G401 (cell line): ENCODE measurements at regions not wholly inside any gene's neighbourhood (a gene's known extent, or its start where the extent isn't known, plus 50 kb on each side); places are given as distances from the start of the nearest gene placed in this dataset.
"Not testable (repeated sequence)": the region's sequence is repeated elsewhere in the genome, so short reads cannot be mapped to it uniquely, and the experiment has no call there.

Experiments used
- DNase-seq: peaks from one replicate; pipeline ENCODE4 v3.0.0-alpha.2; 2015; ENCODE audit warnings: low spot score
- in situ Hi-C: cut with HindIII; loops from 2 replicates; pipeline ENCODE4 v1.10.0; 2016; ENCODE audit warnings: low sequenced_read_pairs, mixed read lengths

DNA sequence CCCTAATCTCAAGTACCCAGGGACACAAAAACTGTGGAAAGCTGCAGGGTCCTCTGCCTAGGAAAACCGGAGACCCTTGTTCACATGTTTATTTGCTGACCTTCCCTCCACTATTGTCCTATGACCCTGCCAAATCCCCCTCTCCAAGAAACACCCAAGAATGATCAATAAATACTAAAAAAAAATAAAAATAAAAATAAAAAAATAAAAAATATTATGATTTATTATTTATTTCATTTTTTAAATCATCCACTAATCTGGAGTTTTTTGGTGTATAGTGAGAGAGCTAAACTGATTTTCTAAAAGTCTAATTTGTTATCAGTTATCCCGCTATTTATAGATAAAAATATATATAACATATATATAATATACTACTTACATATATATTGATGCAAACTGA is 360.6 kb downstream of the ZBBX start:
- DNase-seq, in situ Hi-C loops: not testable (repeated sequence)

DNA sequence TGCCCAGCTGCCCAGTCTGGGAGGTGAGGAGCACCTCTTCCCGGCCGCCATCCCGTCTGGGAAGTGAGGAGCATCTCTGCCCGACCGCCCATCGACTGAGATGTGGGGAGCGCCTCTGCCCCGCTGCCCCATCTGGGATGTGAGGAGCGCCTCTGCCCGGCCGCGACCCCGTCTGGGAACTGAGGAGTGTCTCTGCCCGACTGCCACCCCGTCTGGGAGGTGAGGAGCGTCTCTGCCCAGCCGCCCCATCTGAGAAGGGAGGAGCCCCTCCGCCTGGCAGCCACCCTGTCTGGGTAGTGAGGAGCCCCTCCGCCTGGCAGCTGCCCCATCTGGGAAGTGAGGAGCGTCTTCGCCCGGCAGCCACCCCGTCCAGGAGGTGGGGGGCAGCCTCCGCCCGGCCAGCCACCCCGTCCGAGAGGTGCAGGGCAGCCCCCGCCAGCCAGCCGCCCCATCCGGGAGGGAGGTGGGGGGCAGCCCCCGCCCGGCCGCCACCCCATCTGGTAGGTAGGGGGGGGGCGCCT is 361.4 kb downstream of the ZBBX start:
- in situ Hi-C loops, DNase-seq: not testable (repeated sequence)

DNA sequence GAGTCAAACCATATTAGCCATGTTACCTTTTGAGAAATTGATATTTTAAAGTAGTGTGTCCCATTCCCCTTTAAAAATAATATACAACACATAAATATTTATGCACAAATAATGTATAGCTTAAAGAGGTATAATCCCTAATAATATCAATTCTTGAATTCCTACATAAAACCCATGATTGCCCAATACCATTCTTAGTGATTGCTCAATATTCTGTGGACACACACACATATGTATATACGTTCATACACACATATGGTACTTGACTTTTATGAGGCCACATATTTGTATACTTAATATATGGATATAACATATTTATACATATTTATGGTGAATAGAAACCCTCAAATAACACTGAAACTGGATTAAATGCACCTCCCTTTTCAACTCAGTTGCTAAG is 367.4 kb downstream of the ZBBX start:
- in situ Hi-C loops = no loop called here

DNA sequence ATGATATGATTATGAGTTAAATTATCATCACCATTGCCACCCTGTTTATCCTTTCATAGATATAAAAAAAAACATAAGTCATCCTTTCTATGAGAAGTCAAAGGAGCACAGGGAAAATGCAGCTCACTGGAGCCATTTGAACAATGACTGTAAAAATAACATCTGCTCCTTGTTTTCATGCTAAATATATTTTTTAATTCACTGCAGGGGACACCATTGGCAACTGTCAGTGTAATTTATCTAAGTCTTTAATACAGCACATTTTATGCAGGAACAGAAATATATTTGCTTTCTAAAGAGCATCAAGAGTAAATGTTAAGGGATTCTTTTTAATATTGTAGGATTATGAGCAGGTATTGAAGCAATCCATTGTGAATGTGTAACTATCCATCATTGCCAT is 371.3 kb downstream of the ZBBX start:
- in situ Hi-C loops = no loop called here
- no peak for DNase-seq

More for the DNA sequence above, 367.4 kb downstream of the ZBBX start:
- no peak for DNase-seq

DNA sequence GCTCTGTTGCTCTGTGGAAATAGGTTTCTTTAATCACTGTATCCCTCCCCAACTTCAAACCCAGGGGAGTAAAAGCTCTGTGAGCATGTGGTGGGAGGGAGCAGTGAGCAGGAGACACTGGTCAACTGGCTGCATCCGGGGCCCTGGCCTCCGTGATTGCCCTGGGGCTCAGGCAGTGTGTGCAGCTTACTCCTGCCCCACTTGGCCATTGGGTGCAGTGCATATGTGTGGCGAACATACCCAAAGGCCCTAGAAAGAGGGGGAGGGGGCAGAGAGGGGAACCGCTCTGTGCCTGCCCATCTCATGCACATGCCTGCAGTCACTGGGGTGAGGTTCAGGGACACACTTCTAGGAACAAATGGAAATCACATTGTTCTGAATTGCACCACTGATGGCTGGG is 378.7 kb downstream of the ZBBX start:
- in situ Hi-C loops = no loop called here
- DNase-seq = no peak

DNA sequence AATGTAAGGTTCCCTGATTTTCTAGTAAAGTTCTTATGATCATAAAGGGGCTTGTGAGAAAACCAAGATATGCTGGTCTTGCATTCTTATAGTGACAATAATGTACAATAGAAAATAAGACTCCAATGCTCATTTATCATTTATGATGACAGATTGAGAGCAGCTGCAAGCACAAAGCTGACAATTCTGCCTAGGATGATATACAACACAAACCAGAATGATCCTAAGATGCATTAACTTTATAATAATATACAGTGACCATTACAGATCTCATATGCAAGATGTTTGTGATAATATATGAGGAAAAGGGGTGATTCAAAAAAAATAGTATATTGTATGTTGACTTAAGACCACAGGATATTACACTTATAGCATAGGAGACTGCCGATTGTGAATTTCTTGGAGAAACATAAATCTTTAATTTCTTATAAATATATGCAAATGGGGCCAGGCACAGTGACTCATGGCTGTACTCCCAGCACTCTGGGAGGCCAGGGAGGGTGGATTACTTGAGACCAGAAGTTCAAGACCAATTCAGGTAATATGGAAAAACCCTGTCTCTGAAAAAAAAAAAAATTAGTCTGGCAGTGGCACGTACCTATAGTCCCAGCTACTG is 387.0 kb downstream of the ZBBX start:
- DNase-seq = no peak
- in situ Hi-C loops = no loop called here

DNA sequence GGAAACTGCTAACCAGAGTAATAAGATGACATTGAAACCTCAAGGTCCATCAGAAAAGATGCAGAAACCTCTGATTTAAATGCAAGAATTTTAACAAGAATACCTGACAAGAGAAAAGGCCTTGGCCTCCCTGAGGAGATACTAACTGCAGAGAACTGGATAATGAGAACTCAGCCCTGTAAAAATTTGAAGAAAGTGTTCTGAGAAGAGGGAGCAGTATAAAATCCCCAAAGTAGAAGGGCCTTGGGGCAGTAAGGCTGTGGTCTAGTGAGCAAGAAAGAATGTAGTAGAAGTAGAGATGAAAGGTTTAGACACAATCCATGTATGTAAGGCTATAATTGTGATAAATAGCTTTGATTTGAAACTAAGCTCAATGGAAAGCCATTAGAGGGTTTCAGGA is 394.1 kb downstream of the ZBBX start:
- in situ Hi-C loops = no loop called here
- no peak for DNase-seq

DNA sequence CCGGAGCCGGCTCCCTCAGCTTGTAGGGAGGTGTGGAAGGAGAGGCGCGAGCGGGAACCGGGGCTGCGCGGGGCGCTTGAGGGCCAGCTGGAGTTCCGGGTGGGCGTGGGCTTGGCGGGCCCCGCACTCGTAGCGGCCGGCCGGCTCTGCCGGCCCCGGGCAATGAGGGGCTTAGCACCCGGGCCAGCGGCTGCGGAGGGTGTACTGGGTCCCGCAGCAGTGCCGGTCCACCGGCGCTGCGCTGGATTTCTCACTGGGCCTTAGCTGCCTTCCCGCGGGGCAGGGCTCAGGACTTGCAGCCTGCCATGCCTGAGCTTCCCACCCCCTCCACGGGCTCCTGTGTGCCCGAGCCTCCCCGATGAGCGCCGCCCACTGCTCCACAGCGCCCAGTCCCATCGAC is 404.3 kb downstream of the ZBBX start:
- in situ Hi-C loops, DNase-seq: not testable (repeated sequence)

DNA sequence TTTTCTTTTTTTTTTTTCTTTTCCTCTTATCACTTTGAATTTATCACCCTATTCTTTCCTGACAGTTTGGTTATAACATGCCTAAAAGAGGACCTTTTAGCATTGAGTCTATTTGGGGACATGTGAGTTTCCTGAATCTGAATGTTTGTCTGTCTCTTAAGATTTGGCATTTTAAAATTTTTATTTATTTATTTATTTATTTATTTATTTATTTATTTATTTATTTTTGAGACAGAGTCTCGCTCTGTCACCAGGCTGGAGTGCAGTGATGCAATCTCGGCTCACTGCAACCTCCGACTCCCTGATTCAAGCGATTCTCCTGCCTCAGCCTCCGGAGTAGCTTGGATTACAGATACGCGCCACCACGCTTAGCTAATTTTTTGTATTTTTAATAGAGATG is 412.4 kb downstream of the ZBBX start:
- in situ Hi-C loops, DNase-seq: not testable (repeated sequence)

DNA sequence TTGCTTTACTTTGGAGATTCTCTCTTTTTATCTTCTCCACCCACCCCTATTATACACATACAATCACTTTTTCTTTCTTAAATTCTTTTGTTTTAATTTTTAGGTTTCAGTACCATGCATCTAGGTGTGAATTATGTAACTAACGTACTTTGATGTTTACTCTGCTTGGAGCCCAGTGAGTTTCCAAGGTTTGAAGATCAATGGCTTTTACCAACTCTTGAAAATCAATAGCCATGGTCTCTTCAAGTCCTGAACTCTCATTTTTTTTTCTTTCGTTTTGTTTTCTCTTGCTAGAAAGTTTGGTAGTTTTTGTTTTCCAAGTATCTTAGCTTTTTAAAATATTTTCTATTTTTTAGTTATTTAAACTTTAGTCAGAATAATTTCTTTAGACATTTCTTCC is 417.2 kb downstream of the ZBBX start:
- no peak for DNase-seq
- in situ Hi-C loops = no loop called here

DNA sequence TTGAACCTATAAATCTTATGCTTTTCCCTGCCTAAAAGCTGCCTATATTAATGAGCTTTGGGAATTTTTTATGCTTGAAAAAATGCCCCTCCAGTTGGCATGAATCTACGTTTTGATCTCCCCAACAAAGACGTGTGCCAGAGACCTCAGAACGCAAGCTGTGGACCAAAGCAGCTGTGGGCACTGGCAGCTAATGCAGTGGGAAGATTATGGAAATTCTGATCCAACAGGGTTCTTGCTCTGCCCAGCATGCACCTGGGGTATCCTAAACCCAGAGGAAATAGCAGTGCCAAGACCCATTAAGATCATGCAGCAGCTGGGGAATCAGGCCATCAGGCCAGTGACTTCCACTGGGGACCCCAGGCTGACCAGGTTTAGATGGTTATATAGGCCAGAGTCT is 423.0 kb downstream of the ZBBX start:
- in situ Hi-C loops = no loop called here
- no peak for DNase-seq

DNA sequence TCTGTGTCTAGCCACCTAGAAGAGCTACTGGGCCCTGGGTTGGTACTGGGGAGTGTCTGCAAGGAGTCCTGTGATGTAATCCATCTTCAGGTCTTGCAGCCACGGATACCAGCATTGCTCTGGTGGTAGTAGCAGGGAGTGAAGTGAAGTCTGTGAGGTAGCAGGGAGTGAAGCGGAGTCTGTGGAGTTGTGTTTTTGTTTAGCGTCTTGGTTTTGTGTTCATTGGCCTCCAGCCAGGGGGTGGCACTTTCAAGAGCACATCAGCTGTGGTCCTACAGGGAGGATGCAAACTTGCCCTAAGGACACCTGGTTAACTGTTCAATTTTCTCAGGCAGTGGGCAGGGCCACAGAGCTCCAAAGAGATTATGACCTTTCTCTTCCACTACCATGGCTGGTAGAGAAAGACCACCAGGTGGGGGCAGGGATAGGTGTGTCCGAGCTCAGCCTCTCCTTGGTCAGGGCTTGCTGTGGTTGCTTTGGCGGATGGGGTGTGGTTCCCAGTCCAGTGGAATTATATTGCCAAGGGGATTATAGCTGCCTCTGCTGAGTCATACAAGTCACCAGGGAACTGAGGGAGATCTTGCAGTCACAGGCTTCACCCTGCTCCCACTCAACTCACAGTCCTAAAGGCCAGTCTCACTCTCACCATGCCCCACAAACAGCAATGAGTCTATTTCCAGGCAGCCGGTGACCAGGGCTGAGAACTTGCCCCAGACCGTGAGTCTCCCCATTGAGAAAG is 424.7 kb downstream of the ZBBX start:
- DNase-seq = no peak
- in situ Hi-C loops = no loop called here

DNA sequence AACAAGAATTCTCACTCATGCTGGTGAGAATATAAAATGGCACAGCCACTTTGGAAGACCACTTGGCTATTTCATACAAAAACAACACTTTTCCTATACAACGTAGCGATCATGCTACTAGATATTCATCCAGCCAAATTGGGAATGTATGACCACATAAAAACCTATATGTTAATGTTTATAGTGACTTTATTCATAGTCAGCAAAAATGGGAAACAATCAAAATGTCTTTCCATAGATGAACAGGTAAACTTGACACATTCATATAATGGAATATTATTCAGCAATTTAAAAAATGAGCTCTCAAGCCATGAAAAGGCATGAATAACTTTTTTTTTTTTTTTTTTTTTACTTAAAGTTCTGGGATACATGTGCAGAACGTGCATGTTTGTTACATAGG is 445.2 kb downstream of the ZBBX start:
- no peak for DNase-seq
- in situ Hi-C loops = no loop called here

DNA sequence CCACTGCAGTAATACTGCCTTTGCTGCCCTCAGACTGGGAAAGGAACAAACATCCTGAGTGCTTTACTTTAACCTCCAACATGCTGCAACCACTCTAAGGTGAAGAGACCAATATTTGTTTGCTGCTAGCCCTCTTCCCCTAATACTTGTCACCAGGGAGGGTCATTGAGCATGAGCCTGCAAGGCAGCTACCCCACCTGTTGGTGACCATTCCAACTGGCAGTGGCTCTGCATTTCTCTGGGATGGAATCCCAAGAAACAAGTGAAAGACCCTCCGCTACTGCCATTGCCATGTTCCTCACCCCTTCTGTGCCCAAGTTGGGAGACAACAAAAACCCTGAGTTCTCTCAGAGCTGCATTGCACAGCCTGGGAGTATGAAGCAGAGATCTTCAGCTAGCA is 462.7 kb downstream of the ZBBX start:
- DNase-seq = no peak

DNA sequence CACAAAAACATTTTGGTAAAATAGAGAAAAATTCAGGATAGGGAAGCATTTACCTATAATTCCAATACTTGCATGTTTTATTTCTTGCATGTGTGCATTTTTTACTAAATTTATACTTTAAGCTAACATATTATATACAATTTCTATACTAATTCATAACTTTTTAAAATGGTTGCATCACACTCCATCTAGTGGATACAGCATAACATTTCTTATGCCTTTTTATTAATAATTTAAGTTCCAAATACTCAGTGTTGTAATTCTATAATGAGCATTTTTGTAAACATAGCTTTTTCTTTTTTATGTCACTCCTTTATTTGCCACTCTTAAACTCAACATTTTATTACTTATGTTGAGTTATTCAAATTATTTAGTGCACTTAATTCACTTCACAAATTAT is 477.7 kb downstream of the ZBBX start:
- DNase-seq = no peak
- in situ Hi-C loops = no loop called here

More for the DNA sequence above, 462.7 kb downstream of the ZBBX start:
- in situ Hi-C loops = no loop called here

DNA sequence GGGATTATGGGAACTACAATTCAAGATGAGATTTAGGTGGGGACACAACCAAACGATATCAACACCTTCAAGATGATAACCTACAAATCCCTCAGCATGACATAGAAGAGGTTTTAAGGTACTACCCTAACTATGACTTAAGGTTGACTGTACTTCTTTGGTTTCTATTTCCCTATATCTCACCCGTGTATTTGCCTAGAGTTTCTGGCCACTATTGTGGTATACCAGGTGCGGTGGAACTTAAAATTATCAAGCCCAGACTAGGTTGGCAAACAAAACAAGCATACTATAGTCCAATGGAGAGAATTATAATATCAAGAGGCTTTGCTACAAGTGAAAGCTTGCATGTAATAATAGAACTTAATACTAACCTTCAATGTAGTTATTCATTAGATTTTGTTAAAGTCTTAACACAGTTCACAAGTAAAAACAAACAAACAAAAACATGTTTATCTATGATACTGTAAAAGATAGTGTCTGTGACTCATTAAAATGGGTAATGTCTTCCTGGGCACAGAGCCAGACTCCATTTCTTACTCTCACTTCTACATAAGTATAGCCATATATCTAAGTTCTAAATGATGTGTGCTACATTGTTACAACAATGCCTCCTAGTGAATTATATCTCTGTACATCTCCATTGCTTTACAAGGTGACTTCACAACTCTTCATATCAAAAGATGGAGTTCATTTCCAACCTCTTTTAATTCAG is 479.1 kb downstream of the ZBBX start:
- in situ Hi-C loops = no loop called here
- DNase-seq = no peak

DNA sequence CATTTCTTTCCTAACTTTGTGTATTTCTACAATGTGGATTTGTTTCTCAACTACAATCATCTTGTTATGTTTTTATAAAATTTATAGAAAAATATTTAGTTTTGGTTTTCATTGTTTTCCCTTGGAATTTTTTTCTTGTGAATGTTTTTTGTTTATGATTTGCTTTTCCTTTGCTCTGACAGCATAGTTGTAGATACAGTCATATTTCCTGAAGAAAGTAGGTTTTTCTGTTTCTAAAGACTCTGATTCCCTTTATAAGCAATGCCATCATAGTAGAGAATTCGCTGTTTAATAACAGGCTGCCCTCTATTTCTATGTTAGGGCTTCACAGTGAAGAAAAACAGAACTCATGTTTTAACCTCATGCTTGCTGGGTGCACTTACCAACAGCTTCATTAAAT is 482.3 kb downstream of the ZBBX start:
- no peak for DNase-seq
- in situ Hi-C loops = no loop called here

DNA sequence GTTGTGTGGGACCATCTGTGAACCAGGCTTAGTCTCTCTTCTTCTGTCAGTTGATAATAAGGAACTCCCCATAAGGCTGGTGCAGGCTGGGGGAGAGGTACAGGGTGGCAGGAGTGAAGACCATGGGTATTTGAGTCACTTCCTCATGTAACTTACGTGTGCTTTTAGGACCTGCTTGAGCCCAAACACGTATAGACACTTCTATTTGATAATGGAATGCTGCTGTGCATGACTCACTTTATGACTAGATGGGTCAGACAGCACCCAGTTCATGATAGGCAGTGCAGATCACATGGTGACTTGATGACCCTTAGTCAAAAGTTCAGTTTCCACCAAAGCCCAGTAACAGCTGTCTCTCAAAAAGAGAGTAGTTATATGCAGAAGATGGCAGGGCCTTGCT is 490.9 kb downstream of the ZBBX start:
- DNase-seq = no peak
- in situ Hi-C loops = no loop called here

DNA sequence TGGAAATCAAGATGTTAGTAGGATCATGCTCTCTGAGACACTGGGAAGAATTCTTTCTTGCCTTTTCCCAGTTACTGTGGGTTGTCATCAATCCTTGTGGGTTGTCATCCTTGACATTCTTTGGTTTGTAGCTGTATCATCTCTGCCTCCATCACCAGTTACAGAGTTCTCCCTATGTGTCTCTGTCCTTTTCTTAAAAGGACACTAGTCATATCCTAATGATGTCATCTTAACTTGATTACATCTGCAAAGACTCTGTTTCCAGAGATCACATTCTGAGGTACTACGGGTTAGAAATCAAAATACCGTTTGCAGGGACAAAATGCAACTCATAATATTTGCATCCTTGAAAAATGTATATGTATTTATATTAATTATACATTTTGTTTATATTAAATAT is 500.4 kb downstream of the ZBBX start:
- in situ Hi-C loops = no loop called here
- no peak for DNase-seq

DNA sequence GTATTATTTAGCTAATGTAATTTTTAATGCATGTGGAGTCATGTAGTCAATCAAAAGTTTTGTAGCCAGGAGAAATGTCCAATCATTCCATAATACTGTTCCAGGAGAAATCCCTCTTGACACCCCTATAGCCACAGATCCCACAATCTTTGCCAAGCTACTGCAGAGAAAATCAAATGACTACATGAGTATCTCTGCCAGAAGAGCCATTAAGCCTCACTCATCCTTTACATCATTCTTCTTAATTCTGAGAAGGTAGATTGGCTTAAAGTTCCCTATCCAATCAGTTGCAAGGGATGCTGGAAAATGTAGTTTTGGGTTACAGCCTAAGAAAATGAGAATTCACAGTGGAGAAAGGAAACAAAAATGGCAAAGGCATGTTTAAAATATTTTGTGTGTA is 502.1 kb downstream of the ZBBX start:
- DNase-seq = no peak
- in situ Hi-C loops = no loop called here
